ENCODE measurements at regions not wholly inside any gene's neighbourhood (a gene's known extent, or its start where the extent isn't known, plus 50 kb on each side); places are given as distances from the start of the nearest gene placed in this dataset.

GRCh38 chrX:97691901-97692455, 808.3 kb downstream of the RPA4 start:
- TF ChIP-seq CTCF (IDR thresholded peaks at IDR 0.05) (no peak), POLR2A (IDR thresholded peaks at IDR 0.05; ENCODE audit: low read depth) (no peak)

Measured in esophagus muscularis mucosa (tissue), 3 donors.